Left ventricle myocardium superior (tissue), 1 donor: ENCODE measurements at regions not wholly inside any gene's neighbourhood (a gene's known extent, or its start where the extent isn't known, plus 50 kb on each side); places are given as distances from the start of the nearest gene placed in this dataset.
"Not testable (repeated sequence)": the region's sequence is repeated elsewhere in the genome, so short reads cannot be mapped to it uniquely, and the experiment has no call there.

Source experiments
- ATAC-seq: fragments of 200-7000 bp; cut with Tn5 transposase; one replicate; pipeline ENCODE4 v1.9.1; 2020; ENCODE audit warnings: mild to moderate bottlenecking, moderate library complexity
- DNase-seq: peaks from one replicate; pipeline ENCODE4 v3.0.0-alpha.2; 2020
- intact Hi-C: fragments of 100-400 bp; cut with micrococcal nuclease; formaldehyde crosslinking; loops from one replicate; pipeline ENCODE4 v1.11.0; 2022
- donor health status: DM: no; HTN: yes; CAD: no; lungs with severe emphysema.

- no peak for DNase-seq
- intact Hi-C loops = no loop called here
- ATAC-seq = peak; percentile 88
These were observed 289.3 kb downstream of the MDFIC start for GRCh38 chr7:115211171-115211570.

GRCh38 chr7:115210552-115210951, 288.7 kb downstream of the MDFIC start:
- intact Hi-C loops = no loop called here
- peak; percentile 85 for ATAC-seq
- DNase-seq = no peak

DNA sequence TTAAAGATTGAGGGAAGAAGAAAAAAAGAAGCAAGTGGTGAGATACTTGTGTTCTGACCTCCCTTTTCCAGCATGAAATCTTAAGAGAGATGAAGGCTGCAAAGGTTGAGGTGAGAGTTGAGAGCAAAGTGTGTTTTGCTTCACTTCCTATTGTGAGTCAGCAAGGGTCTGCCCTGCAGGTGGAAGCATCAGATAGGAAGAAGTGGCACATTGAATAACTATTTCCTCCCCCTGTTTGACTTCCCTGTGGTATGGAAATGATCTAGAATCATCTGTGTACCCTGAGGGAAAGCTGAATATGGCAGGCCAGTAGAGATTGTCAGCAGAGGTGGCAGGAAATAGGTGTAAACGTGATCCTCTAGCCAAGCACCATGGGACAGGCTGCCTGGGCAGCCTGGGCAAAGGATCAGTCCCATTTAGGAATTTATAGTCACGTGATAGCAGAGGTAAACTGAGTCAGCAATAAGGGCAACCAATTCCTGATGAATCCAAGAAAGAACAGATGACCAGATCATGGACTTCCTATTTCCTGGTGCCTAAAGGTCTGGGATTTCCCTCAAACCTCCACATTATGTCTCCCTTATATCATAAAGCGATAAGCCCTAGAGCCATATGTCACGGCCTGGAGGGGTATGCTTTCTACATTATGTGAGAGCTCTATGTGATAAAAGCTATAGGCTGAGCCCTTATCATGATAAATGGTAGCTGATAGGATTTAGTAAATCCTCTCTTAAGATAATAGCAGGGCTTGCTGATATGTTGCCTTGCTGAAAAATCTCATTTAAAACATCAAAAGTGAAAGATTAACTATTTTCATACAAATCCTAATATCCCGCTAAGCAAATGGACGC, 287.0 kb downstream of the MDFIC start:
- intact Hi-C loops = no loop called here
- DNase-seq = no peak
- no peak for ATAC-seq

DNA sequence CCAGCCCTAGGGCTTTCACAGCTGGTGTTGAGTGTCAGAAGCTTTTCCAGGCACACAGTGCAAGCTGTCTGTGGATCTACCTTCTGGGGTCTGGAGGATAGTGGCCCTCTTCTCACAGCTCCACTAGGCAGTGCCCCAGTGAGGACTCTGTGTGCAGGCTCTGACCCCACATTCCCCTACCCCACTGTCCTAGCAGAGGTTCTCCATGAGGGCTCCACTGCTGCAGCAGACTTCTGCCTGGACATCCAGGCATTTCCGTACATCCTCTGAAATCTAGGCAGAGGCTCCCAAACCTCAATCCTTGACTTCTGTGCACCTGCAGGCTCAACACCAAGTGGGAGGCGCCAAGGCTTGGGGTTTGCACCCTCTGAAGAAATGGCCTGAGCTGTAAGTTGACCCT, 284.5 kb downstream of the MDFIC start:
- ATAC-seq, DNase-seq, intact Hi-C loops: not testable (repeated sequence)

DNA sequence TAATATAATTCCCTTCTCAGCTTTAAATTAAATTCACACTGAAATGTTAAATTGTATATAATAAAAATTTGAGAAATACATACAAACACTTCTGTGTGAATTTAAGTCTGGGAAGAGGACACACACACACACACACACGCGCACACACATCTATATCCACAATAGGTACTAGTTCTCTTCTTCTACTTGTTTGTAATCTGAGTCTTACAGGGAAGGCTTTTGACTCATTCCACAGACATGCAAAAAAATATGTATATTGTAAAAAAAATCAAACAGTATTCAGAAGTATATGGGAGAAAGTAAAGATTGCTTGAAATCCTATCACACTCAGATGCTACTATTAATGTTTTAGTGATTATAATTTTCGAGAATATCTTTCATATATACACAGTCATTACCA, 276.2 kb downstream of the MDFIC start:
- ATAC-seq = no peak
- DNase-seq = no peak

DNA sequence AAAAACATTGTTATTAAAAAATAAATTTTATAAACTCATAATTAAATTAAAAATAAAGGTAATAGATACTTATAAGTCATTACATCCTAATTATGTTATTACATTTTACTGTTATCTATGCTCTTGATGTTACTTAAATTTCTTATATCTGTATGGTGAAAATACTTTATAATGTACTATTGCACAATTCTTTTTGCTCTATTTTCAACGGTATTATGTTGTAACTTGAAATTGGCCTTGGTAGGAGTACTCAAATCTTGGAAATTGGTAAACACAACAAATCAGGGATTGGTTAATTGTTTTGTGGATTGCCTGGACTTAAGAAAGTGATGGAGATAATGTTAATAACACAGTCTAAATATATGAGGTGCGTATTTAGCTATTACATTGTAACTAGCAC, 273.3 kb downstream of the MDFIC start:
- intact Hi-C loops = no loop called here
- ATAC-seq = no peak
- no peak for DNase-seq

More for the DNA sequence above, 276.2 kb downstream of the MDFIC start:
- intact Hi-C loops = no loop called here

- no peak for DNase-seq
- intact Hi-C loops = no loop called here
- ATAC-seq = no peak
These were observed 269.6 kb downstream of the MDFIC start for GRCh38 chr7:115191526-115191925.

DNA sequence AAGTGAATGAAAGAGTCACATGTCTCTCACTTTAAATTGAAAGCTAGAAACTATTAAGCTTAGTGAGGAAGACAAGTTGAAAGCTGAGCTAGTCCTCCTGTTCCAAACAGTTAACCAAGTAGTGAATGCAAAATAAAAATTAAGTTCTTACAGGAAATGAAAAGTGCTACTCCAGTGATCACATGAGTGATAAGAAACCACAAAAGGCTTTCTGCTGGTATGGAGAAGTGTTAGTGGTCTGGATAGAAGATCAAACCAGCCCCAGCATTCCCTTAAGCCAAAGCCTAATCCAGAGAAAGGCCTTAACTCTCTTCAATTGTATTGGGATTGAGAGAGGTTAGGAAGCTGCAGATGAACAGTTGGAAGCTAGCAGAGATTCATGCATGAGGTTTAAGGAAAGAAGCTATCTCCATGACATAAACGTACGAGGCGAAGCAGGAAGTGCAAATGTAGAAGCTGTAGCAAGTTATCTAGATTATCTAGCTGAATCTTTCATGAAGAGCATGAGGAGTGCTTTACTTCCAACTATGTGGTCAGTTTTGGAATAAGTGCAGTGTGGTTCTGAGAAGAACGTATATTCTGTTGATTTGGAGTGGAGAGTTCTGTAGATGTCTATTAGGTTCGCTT, 261.6 kb downstream of the MDFIC start:
- intact Hi-C loops = no loop called here
- DNase-seq = no peak
- ATAC-seq = no peak

GRCh38 chr7:115178835-115179234, 256.9 kb downstream of the MDFIC start:
- ATAC-seq = no peak
- intact Hi-C loops = no loop called here
- no peak for DNase-seq

DNA sequence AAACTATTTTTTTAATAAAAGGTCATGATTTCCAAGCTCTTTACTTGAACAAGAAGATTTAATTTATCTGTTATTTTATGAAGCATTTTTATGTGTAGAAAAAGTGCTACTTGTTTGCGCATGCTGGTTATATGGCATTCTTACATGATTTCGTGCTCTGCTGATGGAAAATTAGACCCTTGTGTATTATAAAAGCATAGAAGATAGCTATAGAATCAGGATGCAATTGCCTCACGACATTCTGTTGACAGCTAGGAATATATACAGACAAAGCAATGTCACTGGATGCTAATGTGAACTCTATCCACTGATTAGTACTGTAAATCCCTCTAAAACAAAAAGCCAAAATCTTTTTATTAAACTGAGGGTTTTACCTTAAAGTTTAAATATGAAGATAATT, 255.9 kb downstream of the MDFIC start:
- DNase-seq (no peak), ATAC-seq (no peak)
- intact Hi-C loops = no loop called here

DNA sequence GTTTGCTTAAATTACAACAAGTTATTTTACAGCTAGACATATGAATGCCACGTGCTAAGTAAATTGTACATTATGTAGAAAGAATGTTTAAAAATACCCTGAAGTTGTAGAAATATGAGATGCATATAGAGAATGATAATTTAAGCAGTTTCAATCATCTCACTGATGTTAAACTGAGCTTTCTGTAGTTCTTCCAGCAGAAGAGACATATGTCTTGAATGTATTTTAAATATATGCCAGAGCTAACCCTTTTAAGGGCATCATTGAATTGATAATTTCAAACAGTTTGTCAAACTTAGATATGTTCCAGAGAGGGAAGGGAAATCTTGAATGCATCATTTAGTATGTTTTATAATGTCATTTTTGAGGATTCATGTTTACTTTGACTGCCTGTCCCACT, 255.2 kb downstream of the MDFIC start:
- ATAC-seq (no peak), DNase-seq (no peak)
- intact Hi-C loops = no loop called here

DNA sequence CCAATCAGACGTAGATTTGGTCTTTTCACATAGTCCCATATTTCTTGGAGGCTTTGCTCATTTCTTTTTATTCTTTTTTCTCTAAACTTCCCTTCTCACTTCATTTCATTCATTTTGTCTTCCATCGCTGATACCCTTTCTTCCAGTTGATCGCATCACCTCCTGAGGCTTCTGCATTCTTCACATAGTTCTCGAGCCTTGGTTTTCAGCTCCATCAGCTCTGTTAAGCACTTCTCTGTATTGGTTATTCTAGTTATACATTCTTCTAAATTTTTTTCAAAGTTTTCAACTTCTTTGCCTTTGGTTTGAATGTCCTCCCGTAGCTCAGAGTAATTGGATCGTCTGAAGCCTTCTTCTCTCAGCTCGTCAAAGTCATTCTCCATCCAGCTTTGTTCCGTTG, 250.5 kb downstream of the MDFIC start:
- ATAC-seq, intact Hi-C loops, DNase-seq: not testable (repeated sequence)

GRCh38 chr7:115153769-115154477, 232.0 kb downstream of the MDFIC start:
- DNase-seq = no peak
- intact Hi-C loops = no loop called here
- ATAC-seq = no peak

DNA sequence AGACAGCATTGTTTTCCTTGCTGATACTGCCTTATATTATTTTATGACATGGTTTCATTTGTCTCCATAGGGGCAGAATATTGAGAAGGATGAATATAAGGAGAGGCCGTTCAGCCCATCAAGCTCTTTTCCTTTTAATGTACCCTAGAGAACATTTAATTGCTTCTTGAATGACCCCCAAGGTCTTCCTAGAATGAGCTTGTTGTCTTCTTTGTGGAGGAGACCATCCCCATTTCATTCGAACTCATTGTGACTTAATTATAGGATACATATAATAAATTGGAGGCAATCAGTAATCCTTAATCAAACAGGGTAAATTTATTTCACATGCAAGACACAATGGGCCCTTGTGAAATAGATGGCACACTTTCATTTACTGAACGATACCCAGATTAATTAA, 231.3 kb downstream of the MDFIC start:
- no peak for ATAC-seq
- intact Hi-C loops = no loop called here
- DNase-seq = no peak

DNA sequence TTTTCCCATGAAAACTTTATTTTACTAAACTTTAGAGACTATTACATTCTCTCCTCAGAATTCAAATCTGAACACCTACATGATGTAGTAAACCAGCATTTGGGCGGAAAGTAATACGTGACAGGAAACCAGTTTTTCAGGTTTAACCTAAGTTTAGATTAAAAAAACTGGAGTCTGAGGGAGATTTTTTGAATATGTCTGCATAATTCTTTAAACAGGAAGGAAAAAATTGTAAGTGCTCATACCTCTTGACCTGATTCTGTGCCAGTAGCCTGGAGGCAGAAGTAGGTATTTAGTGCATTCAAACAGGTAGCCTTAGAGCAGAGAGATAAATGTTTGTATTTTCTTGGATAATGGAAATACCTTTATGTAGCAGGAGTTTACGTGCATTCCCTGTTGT, 224.3 kb downstream of the MDFIC start:
- DNase-seq = no peak
- ATAC-seq = no peak
- intact Hi-C loops = no loop called here

DNA sequence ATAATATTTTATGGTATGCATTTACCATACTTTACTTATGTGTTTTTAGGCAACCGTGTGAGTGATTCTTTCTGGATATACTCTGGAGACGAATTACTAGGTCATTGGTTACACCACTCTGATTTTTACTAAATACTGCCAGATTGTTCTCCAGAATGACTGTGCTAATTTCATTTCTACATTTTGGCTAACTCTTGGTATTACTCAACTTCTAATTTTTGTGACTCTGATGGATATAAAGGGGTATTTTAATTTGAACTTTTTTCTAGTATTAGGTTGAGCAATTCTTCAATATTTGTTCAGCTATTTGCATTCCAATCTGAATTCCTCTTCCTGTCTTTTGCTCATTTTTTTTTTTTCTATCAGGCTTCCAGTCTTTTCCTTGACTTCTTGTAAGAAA, 223.6 kb downstream of the MDFIC start:
- intact Hi-C loops = no loop called here
- ATAC-seq (peak; percentile 70), DNase-seq (no peak)

DNA sequence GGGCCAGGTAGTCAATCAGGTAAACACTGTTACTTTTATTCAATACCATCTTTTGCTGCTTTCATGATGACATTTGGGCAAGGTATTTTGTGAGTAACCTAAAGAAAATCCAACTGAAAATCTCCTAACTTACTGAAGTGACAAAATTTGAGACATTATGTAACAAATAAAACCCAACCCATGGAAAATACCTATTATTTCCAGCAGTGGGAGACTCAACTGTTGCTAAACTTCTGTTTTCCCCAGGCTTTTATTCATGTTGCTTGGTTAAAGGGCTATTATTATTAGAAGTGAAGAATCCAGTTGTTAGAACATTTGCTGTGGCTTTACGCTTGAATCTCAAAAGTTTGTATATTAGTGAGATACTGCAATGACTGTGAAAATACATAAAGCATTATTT, 215.9 kb downstream of the MDFIC start:
- no peak for ATAC-seq
- intact Hi-C loops = no loop called here

DNA sequence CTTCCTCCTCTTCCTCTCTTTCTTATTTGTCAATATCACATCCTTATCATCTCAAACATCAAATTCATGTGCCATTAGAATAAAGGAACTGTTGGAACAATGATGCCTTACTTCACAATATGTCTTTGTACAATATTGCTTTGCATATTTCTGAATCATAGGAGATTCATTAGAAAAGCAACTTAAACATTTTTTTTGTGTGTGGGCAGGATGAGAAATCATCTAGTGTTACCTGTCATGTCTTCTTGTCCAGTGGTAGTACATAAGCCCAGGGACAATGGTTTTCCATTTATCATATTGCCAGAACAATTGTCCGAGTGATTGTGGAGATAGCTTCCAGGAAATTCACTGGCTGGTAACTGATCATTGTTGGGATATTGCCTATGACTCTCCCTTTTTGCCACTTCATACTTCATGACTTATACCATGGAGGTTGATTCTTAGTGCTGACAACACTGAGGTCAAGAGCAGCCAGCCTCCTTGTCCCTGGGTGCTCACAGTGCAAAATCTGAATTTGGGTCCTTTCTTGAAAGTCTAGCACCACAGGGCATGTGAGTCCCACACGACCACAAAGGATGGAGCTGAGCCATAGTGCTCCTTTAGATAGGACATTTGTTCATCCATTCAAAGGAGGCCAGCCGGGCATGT, 215.0 kb downstream of the MDFIC start:
- intact Hi-C loops = no loop called here
- DNase-seq (no peak), ATAC-seq (no peak)

More for the DNA sequence above, 215.9 kb downstream of the MDFIC start:
- DNase-seq = no peak

- ATAC-seq = peak; percentile 62
- DNase-seq = no peak
These were observed 214.0 kb downstream of the MDFIC start for GRCh38 chr7:115135769-115136410.

More at GRCh38 chr7:115135769-115136410, 214.0 kb downstream of the MDFIC start:
- intact Hi-C loops = no loop called here
